ENCODE measurements at regions not wholly inside any gene's neighbourhood (a gene's known extent, or its start where the extent isn't known, plus 50 kb on each side); places are given as distances from the start of the nearest gene placed in this dataset.
"Not testable (repeated sequence)": the region's sequence is repeated elsewhere in the genome, so short reads cannot be mapped to it uniquely, and the experiment has no call there.

GRCh38 chr3:182621435-182622240, 171.7 kb upstream of the ATP11B start:
- DNase-seq (ENCODE audit: low read depth in 2 of 2) = no peak

- DNase-seq (ENCODE audit: low read depth in 2 of 2) = no peak
Measured at GRCh38 chr3:182622241-182622545, 171.1 kb upstream of the ATP11B start.

GRCh38 chr3:182626484-182627467, 166.5 kb upstream of the ATP11B start:
- no peak for DNase-seq (ENCODE audit: low read depth in 2 of 2)

- DNase-seq (ENCODE audit: low read depth in 2 of 2) = no peak
Measured at GRCh38 chr3:182628531-182628930, 164.8 kb upstream of the ATP11B start.

GRCh38 chr3:182629521-182629920, 163.8 kb upstream of the ATP11B start:
- no peak for DNase-seq (ENCODE audit: low read depth in 2 of 2)

GRCh38 chr3:182631183-182632076, 161.9 kb upstream of the ATP11B start:
- no peak for DNase-seq (ENCODE audit: low read depth in 2 of 2)

GRCh38 chr3:182632077-182632393, 161.3 kb upstream of the ATP11B start:
- no peak for DNase-seq (ENCODE audit: low read depth in 2 of 2)

GRCh38 chr3:182633186-182633585, 160.1 kb upstream of the ATP11B start:
- DNase-seq (ENCODE audit: low read depth in 2 of 2) = no peak

GRCh38 chr3:182636646-182637045, 156.7 kb upstream of the ATP11B start:
- DNase-seq (ENCODE audit: low read depth in 2 of 2) = no peak

GRCh38 chr3:182637350-182638110, 155.8 kb upstream of the ATP11B start:
- DNase-seq (ENCODE audit: low read depth in 2 of 2) = no peak

- DNase-seq (ENCODE audit: low read depth in 2 of 2) = no peak
Measured at GRCh38 chr3:182644013-182644412, 149.3 kb upstream of the ATP11B start.

- peak; percentile 25 to 42 for DNase-seq (ENCODE audit: low read depth in 2 of 2)
Measured at GRCh38 chr3:182644790-182645433, 148.4 kb upstream of the ATP11B start.

GRCh38 chr3:182650568-182651128, 142.7 kb upstream of the ATP11B start:
- DNase-seq (ENCODE audit: low read depth in 2 of 2) = no peak

GRCh38 chr3:182651461-182651860, 141.8 kb upstream of the ATP11B start:
- DNase-seq (ENCODE audit: low read depth in 2 of 2) = no peak

GRCh38 chr3:182653065-182653464, 140.2 kb upstream of the ATP11B start:
- not testable (repeated sequence) for DNase-seq (ENCODE audit: low read depth in 2 of 2)

- DNase-seq (ENCODE audit: low read depth in 2 of 2) = no peak
Measured at GRCh38 chr3:182668541-182668940, 124.8 kb upstream of the ATP11B start.

- no peak for DNase-seq (ENCODE audit: low read depth in 2 of 2)
Measured at GRCh38 chr3:182668974-182669373, 124.3 kb upstream of the ATP11B start.

- DNase-seq (ENCODE audit: low read depth in 2 of 2) = no peak
Measured at GRCh38 chr3:182671541-182671940, 121.8 kb upstream of the ATP11B start.

GRCh38 chr3:182671942-182672341, 121.4 kb upstream of the ATP11B start:
- DNase-seq (ENCODE audit: low read depth in 2 of 2) = no peak

GRCh38 chr3:182673336-182673735, 120.0 kb upstream of the ATP11B start:
- no peak for DNase-seq (ENCODE audit: low read depth in 2 of 2)
